Ascending aorta (tissue), 2 donors: ENCODE measurements at regions not wholly inside any gene's neighbourhood (a gene's known extent, or its start where the extent isn't known, plus 50 kb on each side); places are given as distances from the start of the nearest gene placed in this dataset.

Source experiments
- DNase-seq, 2 donors: peaks; one replicate each; pipeline ENCODE4 v3.0.0-alpha.2; 2019; ENCODE audit warnings: low spot score in 2 of 2
- H3K27ac ChIP-seq, 2 donors: fragments of 200-600 bp; sonication (generic); one replicate each; pipeline ENCODE4 v1.5.1; 2016 to 2017; ENCODE audit warnings: mild to moderate bottlenecking in 1 of 2
- H3K27me3 ChIP-seq: fragments of 200-600 bp; sonication (generic); one replicate; pipeline ENCODE4 v1.5.1; 2017
- H3K36me3 ChIP-seq, 2 donors: fragments of 200-600 bp; sonication (generic); one replicate each; pipeline ENCODE4 v1.5.1; 2016
- H3K4me1 ChIP-seq, 2 donors: fragments of 200-600 bp; sonication (generic); one replicate each; pipeline ENCODE4 v1.5.1; 2016 to 2017; ENCODE audit warnings: mild to moderate bottlenecking in 1 of 2
- H3K4me3 ChIP-seq, 2 donors: fragments of 200-600 bp; sonication (generic); one replicate each; pipeline ENCODE4 v1.5.1; 2016 to 2017; ENCODE audit warnings: mild to moderate bottlenecking in 1 of 2
- H3K9me3 ChIP-seq, 2 donors: fragments of 200-600 bp; sonication (generic); one replicate each; pipeline ENCODE4 v1.5.1; 2016
- CTCF ChIP-seq, 3 experiments: fragments of 200-600 bp in 2 of 3; fragments of 450-650 bp in 1 of 3; sonication (generic) in 2 of 3; IDR thresholded peaks; one replicate each; pipeline ENCODE4 v1.5.1; 2016 to 2019; ENCODE audit warnings: antibody characterized with exemption in 3 of 3, mild to moderate bottlenecking in 1 of 3, moderate library complexity in 1 of 3
- intact Hi-C: fragments of 100-400 bp; cut with DNase I; formaldehyde crosslinking; loops from one replicate; pipeline ENCODE4 v1.15.1; 2023

- DNase-seq: no peak
- intact Hi-C loops: loop anchor here (5.0 kb wide), 1 partner anchor 37 kb away; no protein-coding TSS in a partner anchor
- Histone ChIP-seq H3K27ac (no peak overlapping the region), H3K4me1 (peaks cover 0 to 10% of the 10 kb centered on the region in 2 donors), H3K36me3 (no peaks in the 10 kb centered on the region), H3K9me3 (no peaks in the 10 kb centered on the region), H3K27me3 (no peaks in the 10 kb centered on the region), H3K4me3 (no peak overlapping the region)
- TF ChIP-seq CTCF (IDR thresholded peaks at IDR 0.05): no peak
Measured at GRCh38 chr16:79754501-79754900, 154.0 kb upstream of the MAF start.

- intact Hi-C loops: loop anchor here (5.0 kb wide), 1 partner anchor 37 kb away; no protein-coding TSS in a partner anchor
- no peak for TF ChIP-seq CTCF (IDR thresholded peaks at IDR 0.05)
- H3K27ac ChIP-seq: no peak overlapping the region
Measured at GRCh38 chr16:79754081-79754480, 153.5 kb upstream of the MAF start.

GRCh38 chr16:79753286-79753685 lies 152.7 kb upstream of the MAF start:
- Histone ChIP-seq H3K4me3 (no peak overlapping the region), H3K4me1 (peaks cover 0 to 10% of the 10 kb centered on the region in 2 donors), H3K27me3 (no peaks in the 10 kb centered on the region), H3K36me3 (no peaks in the 10 kb centered on the region), H3K27ac (no peak overlapping the region), H3K9me3 (no peaks in the 10 kb centered on the region)
- intact Hi-C loops: loop anchor here (5.0 kb wide), 1 partner anchor 36 kb away; no protein-coding TSS in a partner anchor
- DNase-seq: no peak
- no peak for TF ChIP-seq CTCF (IDR thresholded peaks at IDR 0.05)

More at GRCh38 chr16:79754081-79754480, 153.5 kb upstream of the MAF start:
- no peak for DNase-seq
- no peaks in the 10 kb centered on the region for H3K27me3 ChIP-seq
- no peaks in the 10 kb centered on the region for H3K9me3 ChIP-seq
- H3K4me1 ChIP-seq: peaks cover 0 to 10% of the 10 kb centered on the region in 2 donors
- no peaks in the 10 kb centered on the region for H3K36me3 ChIP-seq
- H3K4me3 ChIP-seq: no peak overlapping the region

GRCh38 chr16:79752396-79752795 lies 151.9 kb upstream of the MAF start:
- H3K4me1 ChIP-seq: peaks cover 0 to 10% of the 10 kb centered on the region in 2 donors
- no peaks in the 10 kb centered on the region for H3K27me3 ChIP-seq
- no peak overlapping the region for H3K4me3 ChIP-seq
- intact Hi-C loops: loop anchor here (5.0 kb wide), 1 partner anchor 35 kb away; no protein-coding TSS in a partner anchor
- H3K9me3 ChIP-seq: no peaks in the 10 kb centered on the region
- no peak for TF ChIP-seq CTCF (IDR thresholded peaks at IDR 0.05)
- no peaks in the 10 kb centered on the region for H3K36me3 ChIP-seq
- DNase-seq: no peak
- H3K27ac ChIP-seq: peak overlapping the region in 1 of 2 donors; percentile 16

GRCh38 chr16:79751471-79752184 lies 151.1 kb upstream of the MAF start:
- H3K27ac ChIP-seq: peak overlapping the region in 1 of 2 donors; percentile 60
- intact Hi-C loops: loop anchor here (2.0 to 5.0 kb wide), 2 partner anchors 34 to 151 kb away; partner anchors contain the start of gene MAF
- H3K4me3 ChIP-seq: no peak overlapping the region
- H3K4me1 ChIP-seq: peaks cover 0 to 10% of the 10 kb centered on the region in 2 donors
- no peaks in the 10 kb centered on the region for H3K9me3 ChIP-seq
- peak in 1 of 2 donors; percentile 82 for DNase-seq
- TF ChIP-seq CTCF (IDR thresholded peaks at IDR 0.05): no peak
- H3K27me3 ChIP-seq: no peaks in the 10 kb centered on the region
- no peaks in the 10 kb centered on the region for H3K36me3 ChIP-seq
